VCaP (cell line): ENCODE measurements at regions not wholly inside any gene's neighbourhood (a gene's known extent, or its start where the extent isn't known, plus 50 kb on each side); places are given as distances from the start of the nearest gene placed in this dataset.

Experiments
- H3K27ac ChIP-seq: fragments of 450-650 bp; 2 replicates; pipeline ENCODE4 v1.5.1; 2017
- CTCF ChIP-seq: fragments of 450-650 bp; conservative IDR thresholded peaks from 2 replicates; pipeline ENCODE4 v1.5.1; 2017; ENCODE audit warnings: mild to moderate bottlenecking, moderate library complexity

- TF ChIP-seq CTCF: no peak
These were observed 74.9 kb upstream of the XCR1 start for GRCh38 chr3:46102059-46102779.

GRCh38 chr3:46100812-46101211 is 73.5 kb upstream of the XCR1 start:
- H3K27ac ChIP-seq: no peak overlapping the region
- no peak for TF ChIP-seq CTCF

More at GRCh38 chr3:46102059-46102779, 74.9 kb upstream of the XCR1 start:
- no peak overlapping the region for H3K27ac ChIP-seq

GRCh38 chr3:46098319-46098761 is 71.1 kb upstream of the XCR1 start:
- no peak overlapping the region for H3K27ac ChIP-seq
- no peak for TF ChIP-seq CTCF

GRCh38 chr3:46097691-46098241 is 70.5 kb upstream of the XCR1 start:
- no peak overlapping the region for H3K27ac ChIP-seq
- TF ChIP-seq CTCF: no peak

- H3K27ac ChIP-seq: no peak overlapping the region
- TF ChIP-seq CTCF: no peak
These were observed 69.5 kb upstream of the XCR1 start for GRCh38 chr3:46096781-46097180.

- no peak overlapping the region for H3K27ac ChIP-seq
- no peak for TF ChIP-seq CTCF
These were observed 69.1 kb upstream of the XCR1 start for GRCh38 chr3:46096336-46096735.

- no peak overlapping the region for H3K27ac ChIP-seq
- TF ChIP-seq CTCF: no peak
These were observed 68.0 kb upstream of the XCR1 start for GRCh38 chr3:46095307-46095706.
